K562 (cell line): ENCODE measurements at regions not wholly inside any gene's neighbourhood (a gene's known extent, or its start where the extent isn't known, plus 50 kb on each side); places are given as distances from the start of the nearest gene placed in this dataset.

Experiments
- AFF1 ChIP-seq, 2 experiments: fragments of 450-650 bp; IDR thresholded peaks; 2 replicates each; pipeline ENCODE4 v1.6.1; 2018; ENCODE audit warnings: mild to moderate bottlenecking in 2 of 2, low read depth in 1 of 2; ENCODE audit not compliant: partially characterized antibody in 2 of 2
- BMI1 ChIP-seq: fragments of 150-350 bp; IDR thresholded peaks from 2 replicates; pipeline ENCODE4 v1.6.1; 2014; ENCODE audit warnings: low read length
- CBFA2T2 ChIP-seq: fragments of 450-650 bp; conservative IDR thresholded peaks from 2 replicates; pipeline ENCODE4 v1.6.1; 2017; ENCODE audit warnings: mild to moderate bottlenecking
- EWSR1 ChIP-seq: fragments of 450-650 bp; IDR thresholded peaks from 2 replicates; pipeline ENCODE4 v1.6.1; 2018; ENCODE audit warnings: borderline replicate concordance, mild to moderate bottlenecking, low read depth, moderate library complexity; ENCODE audit not compliant: partially characterized antibody
- IRF1 ChIP-seq: sonication (generic); formaldehyde crosslinking; IDR thresholded peaks from 2 replicates; pipeline ENCODE4 v1.8.0; 2022; ENCODE audit warnings: missing genetic modification reagents, mild to moderate bottlenecking, borderline replicate concordance
- KHSRP ChIP-seq: fragments of 450-650 bp; IDR thresholded peaks from 2 replicates; pipeline ENCODE4 v1.6.1; 2017
- NR3C1 ChIP-seq: sonication (generic); formaldehyde crosslinking; IDR thresholded peaks from 2 replicates; pipeline ENCODE4 v1.8.1; 2022; ENCODE audit warnings: missing genetic modification reagents
- SFPQ ChIP-seq: fragments of 200-400 bp; formaldehyde crosslinking; IDR thresholded peaks from 2 replicates; pipeline ENCODE4 v1.6.1; 2017; ENCODE audit warnings: mild to moderate bottlenecking, low read depth, low read length, moderate library complexity
- TEAD1 ChIP-seq, 2 experiments: fragments of 450-650 bp in 1 of 2; sonication (generic) in 1 of 2; formaldehyde crosslinking; IDR thresholded peaks; 2 replicates each; pipeline versions ENCODE4 v1.4.0 to v1.8.0; 2020 to 2022; ENCODE audit warnings: mild to moderate bottlenecking in 2 of 2, missing genetic modification reagents in 1 of 2
- ZMIZ1 ChIP-seq, 2 experiments: fragments of 150-350 bp in 1 of 2; IDR thresholded peaks; 2 replicates each; pipeline ENCODE4 v1.6.1; 2012 to 2016; ENCODE audit warnings: low read depth in 2 of 2, low read length in 2 of 2, mild to moderate bottlenecking in 1 of 2, moderate library complexity in 1 of 2
- ZNF316 ChIP-seq: fragments of 450-650 bp; IDR thresholded peaks from 2 replicates; pipeline ENCODE4 v1.6.1; 2016
- ZNF592 ChIP-seq: fragments of 450-650 bp; IDR thresholded peaks from 2 replicates; pipeline ENCODE4 v1.6.1; 2017; ENCODE audit warnings: antibody characterized with exemption, mild to moderate bottlenecking
- ZNF644 ChIP-seq: fragments of 200-800 bp; sonication (Bioruptor generic); IDR thresholded peaks from 2 replicates; pipeline ENCODE4 v1.6.1; 2016; ENCODE audit warnings: low read depth, missing genetic modification characterization, missing compliant biosample characterization
- ZNF77 ChIP-seq: fragments of 250-450 bp; sonication (Bioruptor Pico); IDR thresholded peaks from 2 replicates; pipeline ENCODE4 v1.5.0; 2020

- TF ChIP-seq ZMIZ1 (IDR thresholded peaks at IDR 0.05; ENCODE audit: low read depth in 2 of 2, low read length in 2 of 2) (no peak), SFPQ (no peak), ZNF316 (peak; percentile 54), EWSR1 (no peak), ZNF644 (no peak), IRF1 (CRISPR knock-in tag) (no peak), ZNF592 (no peak), BMI1 (no peak), KHSRP (no peak), AFF1 (IDR thresholded peaks at IDR 0.05; ENCODE audit: low read depth in 1 of 2, partially characterized antibody in 2 of 2) (no peak), ZNF77 (CRISPR knock-in tag) (no peak), CBFA2T2 (no peak), TEAD1 (CRISPR knock-in tag; IDR thresholded peaks at IDR 0.05) (no peak), NR3C1 (CRISPR knock-in tag) (no peak)
These were observed 93.2 kb downstream of the MRPL36 start (continued) for GRCh38 chr5:1706428-1706827.
